ENCODE measurements at regions not wholly inside any gene's neighbourhood (a gene's known extent, or its start where the extent isn't known, plus 50 kb on each side); places are given as distances from the start of the nearest gene placed in this dataset.

DNA sequence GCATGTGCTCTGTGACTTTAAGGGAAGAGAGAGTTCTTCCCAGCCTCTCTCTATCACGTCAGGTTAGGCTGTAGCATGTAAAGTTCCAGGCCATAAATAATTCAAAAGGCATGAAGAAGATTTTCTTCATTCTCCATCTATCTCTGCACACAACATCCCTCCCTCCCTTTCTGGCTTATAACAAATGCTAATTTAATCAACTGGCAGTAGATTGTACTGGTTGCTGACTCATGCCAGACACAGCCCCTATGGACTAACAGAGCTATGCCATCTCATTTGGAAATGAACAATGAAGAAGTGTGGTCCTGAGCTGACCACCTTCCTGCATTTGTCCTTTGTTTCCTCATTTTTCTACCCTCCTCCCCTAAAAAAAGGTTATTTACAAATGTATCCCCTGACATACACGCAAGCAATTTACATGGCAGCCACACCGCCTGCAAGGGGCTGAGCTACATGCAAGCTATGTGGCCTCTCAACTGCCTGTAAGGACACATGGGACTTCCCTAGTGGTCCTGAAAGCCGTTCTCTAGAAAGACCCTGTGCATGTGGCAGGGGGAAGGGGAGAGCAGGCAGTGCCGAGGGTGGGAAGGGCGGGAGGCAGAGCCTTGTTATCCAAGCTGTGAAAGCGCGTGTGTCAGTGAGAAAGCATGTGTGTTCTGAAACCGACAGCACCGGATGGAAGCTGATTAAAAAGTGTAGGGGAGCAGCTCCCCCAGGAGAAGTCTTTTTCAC lies 90.9 kb upstream of the KLF7 start:
- Histone ChIP-seq H3K18ac (ENCODE audit: low read length) (peak overlapping the region; percentile 2), H3K79me1 (ENCODE audit: low read length) (no peaks in the 10 kb centered on the region), H3K79me2 (ENCODE audit: control insufficient read depth, insufficient read depth, low read length) (no peaks in the 10 kb centered on the region), H2AK5ac (ENCODE audit: low read length) (no peak overlapping the region), H3K27ac (ENCODE audit: low read depth, low read length) (no peak overlapping the region), H3K9ac (ENCODE audit: low read length) (no peak overlapping the region), H2BK15ac (replicated peaks; ENCODE audit: low read depth) (no peak overlapping the region), H3K27me3 (ENCODE audit: insufficient read depth, low read length, poor library complexity) (no peaks in the 10 kb centered on the region), H4K5ac (ENCODE audit: low read length) (no peak overlapping the region), H4K8ac (ENCODE audit: low read depth, low read length) (no peak overlapping the region), H3K4me1 (ENCODE audit: control insufficient read depth, low read depth, low read length) (peaks cover 9% of the 10 kb centered on the region), H3K4ac (ENCODE audit: low read depth, low read length) (no peak overlapping the region), H2BK120ac (ENCODE audit: low read depth, low read length) (no peak overlapping the region), H2BK5ac (ENCODE audit: low read length) (no peak overlapping the region), H3K4me2 (ENCODE audit: low read length) (no peak overlapping the region), H3K23ac (ENCODE audit: low read length) (no peak overlapping the region), H3K4me3 (ENCODE audit: low read length) (no peak overlapping the region), H3K36me3 (ENCODE audit: control insufficient read depth, insufficient read depth, low read length) (no peaks in the 10 kb centered on the region), H3K56ac (ENCODE audit: low read length) (peak overlapping the region; percentile 17)
- WGBS (ENCODE audit: extremely low coverage, insufficient coverage, low lambda C conversion rate) = no CpG with 5 or more reads among the region's 10 CpGs
- DNase-seq = peak; percentile 25

DNA sequence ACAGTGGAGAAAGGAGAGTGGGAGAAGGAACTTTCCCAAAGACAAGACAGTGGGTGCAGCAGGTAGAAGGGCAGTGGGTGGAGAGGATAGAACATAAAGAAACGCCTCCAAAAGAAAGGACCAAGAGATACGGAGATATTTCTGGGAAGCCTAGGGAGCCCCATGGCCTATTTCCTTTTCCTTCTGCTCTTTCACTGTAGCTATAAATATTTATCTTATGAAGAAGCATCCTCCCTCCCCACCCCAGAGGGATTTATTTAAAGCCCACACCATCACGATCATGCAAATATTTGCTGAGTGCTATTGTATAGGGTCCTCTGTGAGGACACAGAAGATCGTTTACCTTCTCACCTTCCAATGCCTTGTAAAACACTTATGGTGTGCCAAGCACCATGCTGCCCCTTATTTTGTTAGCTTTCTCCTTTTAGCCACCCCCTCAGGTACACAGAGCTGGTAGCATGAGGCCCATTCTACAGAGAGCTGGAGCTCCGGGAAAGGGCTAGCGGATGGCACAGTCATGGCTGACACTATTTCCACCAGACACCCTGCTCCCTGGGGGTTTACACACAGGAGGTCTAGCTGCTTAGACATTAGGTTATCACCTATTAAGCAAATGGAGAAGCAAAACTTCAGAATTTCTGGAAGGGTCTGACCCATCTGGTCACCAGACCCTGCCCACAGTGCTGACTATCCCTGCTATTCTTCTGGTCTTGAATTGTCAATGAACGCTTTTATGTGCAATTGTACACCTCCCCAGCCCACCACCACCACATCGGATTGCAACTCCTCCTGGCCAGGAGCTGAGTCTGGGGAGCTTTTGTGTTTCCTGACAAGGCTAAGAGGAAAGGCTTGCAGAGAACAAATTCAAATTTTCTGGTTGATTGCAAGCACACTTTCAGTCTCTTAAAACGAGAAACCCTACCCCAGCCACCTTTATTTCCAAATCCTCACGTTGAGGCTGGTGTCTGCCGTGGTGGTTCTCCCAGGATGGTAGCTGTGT lies 91.8 kb upstream of the KLF7 start:
- Histone ChIP-seq H3K27ac (ENCODE audit: low read depth, low read length) (no peak overlapping the region), H3K79me1 (ENCODE audit: low read length) (no peaks in the 10 kb centered on the region), H3K4ac (ENCODE audit: low read depth, low read length) (no peak overlapping the region), H3K36me3 (ENCODE audit: control insufficient read depth, insufficient read depth, low read length) (no peaks in the 10 kb centered on the region), H2AK5ac (ENCODE audit: low read length) (no peak overlapping the region), H3K56ac (ENCODE audit: low read length) (peak overlapping the region; percentile 38), H4K5ac (ENCODE audit: low read length) (no peak overlapping the region), H3K27me3 (ENCODE audit: insufficient read depth, low read length, poor library complexity) (no peaks in the 10 kb centered on the region), H3K9ac (ENCODE audit: low read length) (no peak overlapping the region), H3K23ac (ENCODE audit: low read length) (no peak overlapping the region), H3K4me2 (ENCODE audit: low read length) (no peak overlapping the region), H2BK15ac (replicated peaks; ENCODE audit: low read depth) (no peak overlapping the region), H2BK120ac (ENCODE audit: low read depth, low read length) (no peak overlapping the region), H3K79me2 (ENCODE audit: control insufficient read depth, insufficient read depth, low read length) (no peaks in the 10 kb centered on the region), H3K4me3 (ENCODE audit: low read length) (no peak overlapping the region), H2BK5ac (ENCODE audit: low read length) (no peak overlapping the region), H3K4me1 (ENCODE audit: control insufficient read depth, low read depth, low read length) (peaks cover 9% of the 10 kb centered on the region), H3K18ac (ENCODE audit: low read length) (peak overlapping the region; percentile 2), H4K8ac (ENCODE audit: low read depth, low read length) (no peak overlapping the region)
- no CpG with 5 or more reads among the region's 11 CpGs for WGBS (ENCODE audit: extremely low coverage, insufficient coverage, low lambda C conversion rate)
- DNase-seq = no peak

DNA sequence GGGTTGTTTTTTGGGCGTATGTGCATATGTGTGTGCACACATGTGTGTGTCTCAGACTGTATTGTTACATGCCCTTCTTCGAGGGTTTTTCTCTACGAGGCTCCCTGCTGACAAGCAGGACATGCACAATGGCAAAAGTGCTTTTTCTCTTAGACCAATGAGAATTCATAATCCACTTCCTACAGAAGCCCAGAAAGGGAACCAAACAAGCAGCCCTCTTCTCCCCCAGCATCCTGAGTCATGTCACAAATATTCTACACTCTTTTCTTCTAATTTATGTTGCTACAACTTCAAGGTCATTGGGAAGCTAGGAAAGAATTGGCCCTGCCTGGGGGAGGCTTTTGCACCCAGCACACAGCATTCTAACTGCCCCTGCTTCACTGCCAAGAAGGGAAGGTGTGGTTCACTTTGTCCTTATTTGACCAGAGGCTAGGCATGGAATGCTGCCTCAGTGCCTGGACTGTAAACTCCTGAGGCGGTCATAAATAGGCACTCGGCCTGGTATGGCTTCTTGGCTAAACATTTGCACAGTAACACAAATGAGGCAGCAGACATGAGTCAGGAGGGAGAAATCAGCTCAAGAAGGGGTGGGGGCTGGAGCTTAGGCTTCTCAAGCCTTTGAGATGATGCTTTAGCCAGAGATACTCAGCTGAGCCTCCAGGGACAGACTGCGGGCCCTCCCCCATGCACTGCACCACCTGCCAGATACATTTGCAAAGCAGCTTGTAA lies 92.7 kb upstream of the KLF7 start:
- Histone ChIP-seq H4K5ac (ENCODE audit: low read length) (no peak overlapping the region), H3K36me3 (ENCODE audit: control insufficient read depth, insufficient read depth, low read length) (no peaks in the 10 kb centered on the region), H3K9ac (ENCODE audit: low read length) (no peak overlapping the region), H3K27ac (ENCODE audit: low read depth, low read length) (no peak overlapping the region), H3K18ac (ENCODE audit: low read length) (peak overlapping the region; percentile 44), H2BK120ac (ENCODE audit: low read depth, low read length) (no peak overlapping the region), H3K4me1 (ENCODE audit: control insufficient read depth, low read depth, low read length) (peaks cover 9% of the 10 kb centered on the region), H3K4me3 (ENCODE audit: low read length) (no peak overlapping the region), H3K79me1 (ENCODE audit: low read length) (no peaks in the 10 kb centered on the region), H2BK15ac (replicated peaks; ENCODE audit: low read depth) (no peak overlapping the region), H2BK5ac (ENCODE audit: low read length) (no peak overlapping the region), H3K23ac (ENCODE audit: low read length) (no peak overlapping the region), H4K8ac (ENCODE audit: low read depth, low read length) (no peak overlapping the region), H2AK5ac (ENCODE audit: low read length) (no peak overlapping the region), H3K4me2 (ENCODE audit: low read length) (no peak overlapping the region), H3K4ac (ENCODE audit: low read depth, low read length) (peak overlapping the region; percentile 7), H3K27me3 (ENCODE audit: insufficient read depth, low read length, poor library complexity) (no peaks in the 10 kb centered on the region), H3K79me2 (ENCODE audit: control insufficient read depth, insufficient read depth, low read length) (no peaks in the 10 kb centered on the region), H3K56ac (ENCODE audit: low read length) (peak overlapping the region; percentile 38)
- peak; percentile 75 for DNase-seq
- no CpG with 5 or more reads among the region's 6 CpGs for WGBS (ENCODE audit: extremely low coverage, insufficient coverage, low lambda C conversion rate)

DNA sequence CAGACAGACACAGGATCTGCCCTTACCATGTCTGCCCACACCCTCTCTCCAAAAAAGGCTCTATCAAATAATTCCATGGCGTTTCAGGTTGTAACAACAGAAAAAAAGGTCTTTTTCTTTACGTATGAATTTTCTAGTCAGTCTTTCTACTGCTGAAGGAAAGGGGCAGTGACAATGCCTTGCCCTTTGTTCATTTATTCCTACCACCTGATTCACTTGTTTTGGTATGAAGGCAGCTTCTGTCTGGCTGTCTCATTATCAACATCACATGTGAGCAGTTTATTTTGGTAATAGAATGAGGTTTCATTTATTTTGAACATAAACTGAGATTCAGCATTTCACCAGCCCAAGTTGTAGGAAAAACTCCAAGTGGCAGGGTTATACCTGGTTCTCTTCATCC lies 94.3 kb upstream of the KLF7 start:
- H2AK5ac ChIP-seq (ENCODE audit: low read length) = no peak overlapping the region
- no peak overlapping the region for H4K5ac ChIP-seq (ENCODE audit: low read length)
- H2BK15ac ChIP-seq (replicated peaks; ENCODE audit: low read depth) = no peak overlapping the region
- H3K9ac ChIP-seq (ENCODE audit: low read length) = no peak overlapping the region
- no peak overlapping the region for H3K4me3 ChIP-seq (ENCODE audit: low read length)
- no peak overlapping the region for H4K8ac ChIP-seq (ENCODE audit: low read depth, low read length)
- no peak overlapping the region for H2BK120ac ChIP-seq (ENCODE audit: low read depth, low read length)
- no peak overlapping the region for H3K4ac ChIP-seq (ENCODE audit: low read depth, low read length)
- H2BK5ac ChIP-seq (ENCODE audit: low read length) = no peak overlapping the region
- no peak overlapping the region for H3K4me2 ChIP-seq (ENCODE audit: low read length)
- no peak overlapping the region for H3K56ac ChIP-seq (ENCODE audit: low read length)
- DNase-seq = no peak
- no peaks in the 10 kb centered on the region for H3K27me3 ChIP-seq (ENCODE audit: insufficient read depth, low read length, poor library complexity)
- H3K36me3 ChIP-seq (ENCODE audit: control insufficient read depth, insufficient read depth, low read length) = no peaks in the 10 kb centered on the region
- no CpG with 5 or more reads among the region's 2 CpGs for WGBS (ENCODE audit: extremely low coverage, insufficient coverage, low lambda C conversion rate)
- no peak overlapping the region for H3K27ac ChIP-seq (ENCODE audit: low read depth, low read length)
- H3K79me2 ChIP-seq (ENCODE audit: control insufficient read depth, insufficient read depth, low read length) = no peaks in the 10 kb centered on the region
- H3K23ac ChIP-seq (ENCODE audit: low read length) = no peak overlapping the region
- H3K79me1 ChIP-seq (ENCODE audit: low read length) = no peaks in the 10 kb centered on the region
- peak overlapping the region; percentile 19 for H3K18ac ChIP-seq (ENCODE audit: low read length)
- H3K4me1 ChIP-seq (ENCODE audit: control insufficient read depth, low read depth, low read length) = peaks cover 6% of the 10 kb centered on the region

DNA sequence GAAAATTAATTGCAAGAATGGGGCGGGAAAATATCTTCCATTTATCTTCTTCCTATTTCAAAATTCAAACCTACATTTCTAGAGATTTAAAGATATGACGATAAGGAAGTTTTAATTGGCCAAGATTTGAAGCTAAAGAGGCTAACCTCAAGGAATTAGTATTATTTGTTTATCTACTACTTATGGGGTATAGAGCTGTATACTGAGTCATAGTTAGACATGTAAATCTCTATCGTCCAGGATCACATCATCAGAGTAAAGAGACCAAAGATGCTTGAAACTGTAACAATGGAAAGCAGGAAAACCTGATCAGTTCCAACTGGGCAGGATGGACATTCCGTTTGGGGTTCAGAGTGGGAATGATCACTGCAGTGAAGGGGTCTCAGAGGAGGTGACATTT lies 95.2 kb upstream of the KLF7 start:
- Histone ChIP-seq H4K8ac (ENCODE audit: low read depth, low read length) (no peak overlapping the region), H2BK120ac (ENCODE audit: low read depth, low read length) (no peak overlapping the region), H3K36me3 (ENCODE audit: control insufficient read depth, insufficient read depth, low read length) (no peaks in the 10 kb centered on the region), H2AK5ac (ENCODE audit: low read length) (no peak overlapping the region), H3K4me3 (ENCODE audit: low read length) (no peak overlapping the region), H3K56ac (ENCODE audit: low read length) (no peak overlapping the region), H3K4me2 (ENCODE audit: low read length) (no peak overlapping the region), H3K18ac (ENCODE audit: low read length) (no peak overlapping the region), H4K5ac (ENCODE audit: low read length) (no peak overlapping the region), H3K27ac (ENCODE audit: low read depth, low read length) (no peak overlapping the region), H3K79me1 (ENCODE audit: low read length) (no peaks in the 10 kb centered on the region), H3K23ac (ENCODE audit: low read length) (no peak overlapping the region), H3K4me1 (ENCODE audit: control insufficient read depth, low read depth, low read length) (peaks cover 4% of the 10 kb centered on the region), H2BK5ac (ENCODE audit: low read length) (no peak overlapping the region), H3K9ac (ENCODE audit: low read length) (no peak overlapping the region), H3K27me3 (ENCODE audit: insufficient read depth, low read length, poor library complexity) (no peaks in the 10 kb centered on the region), H3K79me2 (ENCODE audit: control insufficient read depth, insufficient read depth, low read length) (no peaks in the 10 kb centered on the region), H3K4ac (ENCODE audit: low read depth, low read length) (no peak overlapping the region), H2BK15ac (replicated peaks; ENCODE audit: low read depth) (no peak overlapping the region)
- DNase-seq = no peak
- WGBS (ENCODE audit: extremely low coverage, insufficient coverage, low lambda C conversion rate) = no CpG with 5 or more reads among the region's 4 CpGs

Measured in mesendoderm (in vitro differentiated cells).